SIG-M5 (cell line): ENCODE measurements at regions not wholly inside any gene's neighbourhood (a gene's known extent, or its start where the extent isn't known, plus 50 kb on each side); places are given as distances from the start of the nearest gene placed in this dataset.
"Not testable (repeated sequence)": the region's sequence is repeated elsewhere in the genome, so short reads cannot be mapped to it uniquely, and the experiment has no call there.

Source experiments
- DNase-seq: peaks from one replicate; lab custom pipeline; 2025; lab: John Stamatoyannopoulos, UW

GRCh38 chr4:159655547-159655946 lies 552.7 kb downstream of the RAPGEF2 start:
- no peak for DNase-seq

GRCh38 chr4:159669094-159669493 lies 566.2 kb downstream of the RAPGEF2 start:
- DNase-seq: no peak

GRCh38 chr4:159673221-159673620 lies 570.3 kb downstream of the RAPGEF2 start:
- no peak for DNase-seq

GRCh38 chr4:159674241-159674640 lies 571.4 kb downstream of the RAPGEF2 start:
- DNase-seq: no peak

- DNase-seq: no peak
These were observed 574.6 kb downstream of the RAPGEF2 start for GRCh38 chr4:159677521-159677920.

- no peak for DNase-seq
These were observed 580.1 kb downstream of the RAPGEF2 start for GRCh38 chr4:159682996-159683395.

GRCh38 chr4:159684061-159684460 lies 581.2 kb downstream of the RAPGEF2 start:
- no peak for DNase-seq

- DNase-seq: no peak
These were observed 582.6 kb downstream of the RAPGEF2 start for GRCh38 chr4:159685340-159686092.

GRCh38 chr4:159689526-159689925 lies 586.6 kb downstream of the RAPGEF2 start:
- DNase-seq: no peak

- DNase-seq: no peak
These were observed 594.7 kb downstream of the RAPGEF2 start for GRCh38 chr4:159697322-159698283.

GRCh38 chr4:159698336-159698735 lies 595.5 kb downstream of the RAPGEF2 start:
- no peak for DNase-seq

- DNase-seq: no peak
These were observed 599.3 kb downstream of the RAPGEF2 start for GRCh38 chr4:159702200-159702599.

GRCh38 chr4:159705334-159705733 lies 602.5 kb downstream of the RAPGEF2 start:
- DNase-seq: no peak

- DNase-seq: no peak
These were observed 603.8 kb downstream of the RAPGEF2 start for GRCh38 chr4:159706704-159707103.

GRCh38 chr4:159715180-159715579 lies 612.3 kb downstream of the RAPGEF2 start:
- DNase-seq: not testable (repeated sequence)

- no peak for DNase-seq
These were observed 616.7 kb downstream of the RAPGEF2 start for GRCh38 chr4:159719531-159719930.

- DNase-seq: no peak
These were observed 619.2 kb downstream of the RAPGEF2 start for GRCh38 chr4:159722052-159722451.

- no peak for DNase-seq
These were observed 620.0 kb downstream of the RAPGEF2 start for GRCh38 chr4:159722918-159723317.

- no peak for DNase-seq
These were observed 620.6 kb downstream of the RAPGEF2 start for GRCh38 chr4:159723341-159724048.

GRCh38 chr4:159725571-159725970 lies 622.7 kb downstream of the RAPGEF2 start:
- no peak for DNase-seq

- DNase-seq: no peak
These were observed 632.7 kb downstream of the RAPGEF2 start for GRCh38 chr4:159735281-159736207.
